Fibroblast of skin of left biceps (primary cell): ENCODE measurements at regions not wholly inside any gene's neighbourhood (a gene's known extent, or its start where the extent isn't known, plus 50 kb on each side); places are given as distances from the start of the nearest gene placed in this dataset.

Experiments
- DNase-seq, 2 experiments: peaks; one replicate each; pipeline ENCODE4 v3.0.0-alpha.2; 2013; ENCODE audit warnings: low read depth in 2 of 2

DNA sequence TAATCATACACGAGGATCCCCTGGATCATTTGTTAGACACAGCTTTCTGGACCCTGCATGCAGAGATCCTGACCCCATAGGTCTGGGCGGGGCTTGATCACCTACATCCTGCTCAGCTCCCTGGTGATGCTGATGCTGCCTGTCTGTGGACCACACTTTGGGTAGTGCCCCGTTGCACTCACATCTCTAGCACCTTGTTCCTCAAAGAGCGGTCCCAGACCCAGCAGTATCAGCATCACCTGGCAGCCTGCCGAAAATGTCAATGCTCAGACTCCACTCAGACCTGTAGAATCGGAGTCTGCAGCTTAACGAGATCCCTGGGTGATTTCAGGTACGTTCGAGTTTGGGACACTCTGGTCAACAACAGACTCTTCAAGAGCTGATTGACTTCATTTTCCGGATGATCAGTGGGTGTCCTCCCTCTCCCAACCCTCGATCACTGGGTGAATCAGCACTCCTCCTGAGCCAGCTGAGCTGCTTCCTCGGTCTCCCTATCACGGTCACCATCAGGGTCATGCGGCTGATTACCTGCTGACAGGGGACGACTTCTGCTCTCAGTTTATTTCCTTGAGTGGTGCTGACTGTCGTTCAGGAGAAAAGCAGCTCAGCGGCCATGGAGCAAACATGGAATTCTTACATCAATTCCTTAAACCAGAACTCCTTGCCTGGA, 150.6 kb upstream of the RAB12 start:
- no peak for DNase-seq

DNA sequence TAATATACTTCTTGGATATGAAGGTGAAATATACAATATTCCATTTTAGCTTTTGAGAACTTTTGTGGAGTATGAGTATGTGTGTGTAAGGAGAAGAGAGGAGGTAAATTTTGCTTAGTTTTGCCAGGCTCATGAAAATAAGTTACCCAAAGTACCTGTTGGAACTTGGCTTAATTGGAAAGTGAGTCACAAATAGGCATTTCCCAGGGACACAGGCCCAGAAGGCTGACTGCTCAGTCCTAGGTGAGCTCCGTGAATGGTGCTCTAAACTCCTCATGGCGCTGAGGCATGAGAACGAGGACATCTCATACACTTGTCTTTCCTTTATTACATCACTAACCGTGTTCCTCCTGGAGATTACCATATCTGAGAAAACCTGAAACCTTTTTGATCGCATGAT, 148.5 kb upstream of the RAB12 start:
- DNase-seq = no peak

DNA sequence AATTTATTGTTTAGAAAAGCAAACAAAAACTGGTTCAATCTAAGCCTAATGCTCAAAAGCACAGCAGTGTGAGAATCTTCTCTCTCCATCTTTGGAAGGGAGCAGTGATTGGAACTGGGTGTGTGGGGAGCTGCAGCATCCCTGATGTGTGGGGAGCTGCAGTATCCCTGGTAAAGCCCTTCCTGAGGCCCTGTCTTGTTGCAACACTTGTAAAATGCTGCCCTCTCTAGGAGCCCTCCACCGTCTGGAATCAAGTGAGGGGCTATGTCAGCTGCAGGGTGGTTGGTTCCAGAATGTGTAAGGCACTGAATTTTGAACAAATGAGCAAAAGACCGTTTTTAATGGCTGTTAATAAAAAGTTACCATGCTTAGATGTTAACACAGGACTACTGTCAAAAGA, 147.7 kb upstream of the RAB12 start:
- DNase-seq = no peak

DNA sequence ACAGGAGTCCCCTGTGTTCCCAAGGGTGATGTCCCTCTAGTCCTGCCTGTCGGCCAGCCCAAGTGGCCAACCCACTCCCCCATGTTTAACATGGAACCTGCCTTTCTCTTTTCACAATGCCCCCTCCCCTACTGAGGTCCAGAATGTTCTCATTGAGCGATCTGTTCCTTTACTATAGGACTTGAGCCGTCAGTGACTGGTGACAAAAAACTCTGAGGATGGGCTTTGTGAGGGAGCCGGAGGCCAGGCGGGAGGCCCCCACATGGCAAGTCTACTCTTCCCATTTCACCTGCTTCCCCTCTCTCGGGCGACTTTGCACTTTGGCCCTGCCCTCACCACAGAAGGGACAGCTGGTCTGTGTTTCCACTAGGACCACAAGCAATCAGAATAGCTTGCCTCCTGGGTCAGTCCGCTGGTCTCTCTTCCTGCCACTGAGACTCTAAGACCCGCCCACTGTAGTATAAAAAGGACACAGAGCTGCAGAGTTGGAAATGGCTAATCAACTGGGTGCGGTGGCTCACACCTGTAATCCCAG, 146.5 kb upstream of the RAB12 start:
- DNase-seq = no peak

DNA sequence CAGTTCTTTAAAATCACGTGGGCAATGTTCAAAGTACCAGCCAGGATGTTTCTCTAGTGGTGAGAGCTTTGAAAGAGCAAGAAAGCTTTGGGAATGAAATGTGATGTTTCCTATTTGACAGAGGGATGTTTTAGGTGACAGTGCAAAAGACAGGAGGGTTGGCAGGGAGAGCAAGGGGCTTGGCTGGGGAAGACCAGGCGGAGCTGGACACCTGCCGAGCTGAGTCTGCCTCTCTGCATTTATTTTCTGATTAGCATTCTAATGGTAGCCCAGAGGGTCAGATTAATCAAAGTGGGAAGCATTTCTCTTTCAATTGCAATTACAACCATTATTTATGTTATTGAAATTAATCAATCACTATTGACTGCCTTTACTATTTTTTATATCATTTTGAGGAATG, 145.4 kb upstream of the RAB12 start:
- no peak for DNase-seq

DNA sequence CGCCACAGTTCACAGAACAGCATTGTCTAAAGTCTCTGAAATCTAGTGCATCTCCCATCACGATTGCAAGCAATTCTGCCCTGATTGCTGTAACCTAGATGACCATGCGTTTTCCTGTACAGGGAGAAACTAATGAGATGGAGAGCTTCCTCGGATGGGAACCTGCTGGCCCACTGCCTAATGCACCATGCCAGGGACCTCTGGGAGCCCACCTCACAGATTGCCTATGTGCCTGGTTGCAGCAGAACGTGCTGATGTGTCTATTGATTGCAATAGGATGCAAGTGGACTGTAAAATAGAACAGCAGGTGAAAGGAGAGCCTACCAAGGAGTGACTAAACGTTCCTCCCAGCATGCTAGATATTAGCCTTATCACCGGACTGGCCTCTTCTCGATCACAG, 141.0 kb upstream of the RAB12 start:
- DNase-seq = no peak

DNA sequence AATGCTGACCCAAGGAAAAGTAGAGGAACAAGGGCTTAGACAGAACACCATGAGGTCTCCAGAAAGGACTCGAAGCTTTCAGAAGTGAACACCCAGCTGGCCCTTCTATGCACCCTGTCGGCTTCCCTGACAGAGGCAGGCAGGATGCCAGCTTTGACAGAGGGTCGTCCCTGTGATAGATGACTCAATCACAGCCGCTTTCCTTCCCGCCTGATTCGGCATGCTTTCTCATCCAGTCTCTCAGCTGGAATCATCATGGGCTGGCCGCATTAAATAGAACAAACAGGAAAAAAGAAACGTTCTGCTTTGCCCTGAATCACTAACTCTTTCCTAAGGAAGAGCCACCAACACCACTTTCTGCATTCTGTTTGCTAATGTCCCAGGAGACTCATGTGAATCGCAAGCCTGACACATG, 140.3 kb upstream of the RAB12 start:
- peak in 1 of 2 experiments; percentile 6 for DNase-seq

DNA sequence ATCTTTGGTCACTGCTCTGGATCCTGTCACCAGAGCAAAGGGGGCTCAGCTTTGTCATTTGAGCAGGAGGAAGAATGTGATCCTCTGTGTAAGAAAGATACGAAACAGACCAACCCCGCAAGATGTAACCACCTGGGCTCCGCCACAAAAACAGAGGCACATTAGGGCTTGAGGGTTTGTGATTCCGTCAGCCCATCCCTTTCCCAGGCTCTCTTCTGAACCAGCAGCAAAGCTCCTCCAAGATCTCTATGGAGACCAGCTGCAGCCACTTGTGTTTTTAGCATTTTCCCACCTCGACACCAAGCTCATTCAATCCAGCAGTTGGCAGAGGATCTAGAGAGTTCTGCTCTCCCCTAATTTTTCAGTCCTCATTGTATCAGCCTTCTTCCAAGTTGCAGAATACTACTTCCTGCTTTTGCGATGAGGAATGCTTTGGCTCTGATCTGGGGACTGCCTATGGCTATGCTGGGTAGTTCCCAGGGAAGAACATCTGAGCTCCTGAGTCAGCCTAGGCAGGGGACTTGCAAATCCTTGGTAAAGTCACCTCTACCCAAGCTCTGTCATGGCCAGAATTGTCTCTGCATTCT, 139.6 kb upstream of the RAB12 start:
- no peak for DNase-seq

DNA sequence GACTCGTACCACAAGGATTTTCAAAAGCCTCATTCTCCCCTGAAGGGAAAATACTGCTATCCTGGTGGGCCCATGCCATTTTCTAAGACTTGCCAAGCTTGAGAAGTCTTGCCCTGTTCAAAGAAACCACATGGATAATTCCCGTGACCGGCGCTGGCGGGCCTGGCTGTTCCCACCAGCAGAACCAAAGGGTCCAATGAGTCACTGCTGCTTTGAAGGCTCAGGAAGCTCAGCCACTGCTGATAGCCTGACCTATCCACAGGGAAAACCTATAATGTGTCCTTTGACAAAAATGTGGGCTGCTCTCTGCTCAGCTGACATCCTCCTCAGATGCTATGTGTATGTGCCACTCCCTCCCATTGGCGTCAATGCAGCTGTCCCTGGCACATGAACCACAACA, 137.9 kb upstream of the RAB12 start:
- DNase-seq = no peak

DNA sequence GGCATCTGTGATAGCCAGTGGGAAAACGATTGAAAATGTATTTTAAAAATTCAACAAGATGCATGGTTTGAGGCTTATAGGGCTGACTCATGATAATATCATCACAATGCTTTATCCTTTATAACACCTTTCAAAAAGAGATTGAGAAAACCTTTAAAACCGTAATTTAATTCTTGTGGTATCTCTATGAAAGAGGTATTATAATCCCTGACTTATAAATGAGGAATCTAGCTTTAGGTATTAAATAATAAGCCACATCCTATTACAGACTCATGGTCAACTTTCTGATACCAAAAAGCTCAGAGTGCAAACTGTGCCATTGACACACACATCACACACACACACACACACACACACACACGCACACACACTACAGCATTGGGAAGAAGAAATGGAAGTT, 134.6 kb upstream of the RAB12 start:
- DNase-seq = no peak

DNA sequence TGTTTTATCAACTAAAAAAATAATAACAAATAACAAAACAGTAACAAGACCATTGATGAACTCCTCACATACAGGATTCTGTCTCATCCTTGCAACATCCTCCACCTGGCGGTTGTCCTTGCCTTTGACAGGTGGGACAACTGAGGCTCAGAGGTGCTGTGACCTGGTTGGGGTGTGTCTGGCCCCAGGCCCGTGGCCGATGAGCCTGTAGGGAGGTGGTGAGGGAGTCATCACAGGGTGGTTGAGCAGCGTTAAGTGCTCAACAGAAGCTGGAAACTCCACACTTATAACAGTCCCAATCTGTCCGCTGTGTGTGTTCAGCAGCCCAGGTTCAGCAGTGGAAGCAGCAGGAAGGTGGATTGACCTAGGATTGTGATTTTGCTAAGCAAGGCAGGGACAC, 131.6 kb upstream of the RAB12 start:
- DNase-seq = no peak

DNA sequence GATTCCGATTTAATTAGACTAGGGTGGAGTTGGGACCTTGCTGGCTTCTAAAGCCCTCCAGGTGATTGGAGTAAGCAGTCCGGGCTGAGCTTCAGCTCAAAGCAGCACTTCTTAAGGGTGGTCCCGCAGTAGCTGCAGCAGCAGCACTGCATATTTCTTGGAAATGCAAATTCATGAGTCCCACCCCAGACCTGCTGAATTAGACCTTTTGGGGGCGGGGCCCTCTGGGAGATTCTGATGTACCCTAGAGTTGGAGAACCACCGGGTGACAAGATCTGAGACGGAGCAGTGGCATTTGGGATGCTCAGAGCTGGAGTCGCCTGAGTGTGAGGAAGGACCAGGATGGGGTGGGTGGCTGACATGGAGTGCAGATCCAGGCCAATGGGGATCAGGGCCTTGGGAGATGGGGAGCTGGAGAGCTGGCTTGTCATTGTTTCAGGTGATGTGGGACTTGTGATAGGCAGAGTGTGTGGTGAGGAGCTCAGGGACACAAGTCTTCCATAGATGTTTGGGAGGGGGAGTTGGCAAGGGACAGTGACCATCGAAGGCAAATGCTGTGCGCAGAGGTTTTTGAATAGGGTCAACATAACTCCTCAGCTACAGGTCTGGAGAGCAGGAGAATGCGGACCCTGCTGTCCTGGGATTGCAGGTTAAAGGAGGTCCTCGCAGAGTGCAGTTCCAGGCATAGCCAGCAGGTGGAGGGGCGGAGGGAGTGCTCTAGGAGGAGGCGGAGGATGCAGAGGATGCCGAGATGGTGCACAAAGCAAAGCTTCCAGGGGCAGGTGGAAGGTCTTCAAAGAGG, 130.9 kb upstream of the RAB12 start:
- DNase-seq = peak in 1 of 2 experiments; percentile 5

DNA sequence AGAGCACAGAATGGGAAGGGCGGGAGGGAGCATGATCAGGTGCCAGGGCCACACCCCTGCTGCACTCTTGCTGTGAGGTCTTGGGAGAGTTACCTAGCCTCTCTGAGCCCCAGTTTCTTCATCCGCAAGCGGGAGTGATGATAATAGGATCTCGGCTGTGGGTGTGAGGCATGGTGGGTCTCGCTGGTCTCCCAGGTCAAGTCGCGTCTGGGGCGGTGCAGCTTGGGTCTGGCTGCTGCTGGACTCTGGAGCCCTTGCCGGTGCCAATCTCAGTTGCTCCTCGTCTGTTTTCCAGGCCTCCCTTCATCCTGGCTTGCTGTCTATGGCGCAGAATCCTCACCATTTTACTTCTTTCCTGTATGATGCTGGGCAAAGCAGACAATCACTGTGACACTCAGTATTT, 130.3 kb upstream of the RAB12 start:
- DNase-seq = no peak

DNA sequence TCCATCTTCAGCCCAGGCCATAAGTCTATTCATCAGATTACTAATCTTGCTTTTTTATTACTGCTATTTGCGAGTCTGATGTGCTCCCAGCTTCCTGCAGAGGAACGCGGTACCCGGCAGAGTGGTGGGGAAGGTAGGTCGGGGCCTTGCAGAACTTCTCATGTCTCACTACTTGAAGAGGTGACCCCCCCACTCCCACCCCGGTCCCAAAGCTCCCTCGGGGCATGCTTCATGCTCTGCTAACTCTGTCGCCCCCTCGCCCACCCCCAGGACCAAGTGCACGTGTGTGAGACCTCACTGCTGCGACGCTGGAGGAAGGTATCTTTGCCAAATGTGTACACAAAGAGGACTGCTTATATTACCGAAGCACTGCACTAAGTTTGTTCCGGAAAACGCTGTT, 129.4 kb upstream of the RAB12 start:
- DNase-seq = no peak

DNA sequence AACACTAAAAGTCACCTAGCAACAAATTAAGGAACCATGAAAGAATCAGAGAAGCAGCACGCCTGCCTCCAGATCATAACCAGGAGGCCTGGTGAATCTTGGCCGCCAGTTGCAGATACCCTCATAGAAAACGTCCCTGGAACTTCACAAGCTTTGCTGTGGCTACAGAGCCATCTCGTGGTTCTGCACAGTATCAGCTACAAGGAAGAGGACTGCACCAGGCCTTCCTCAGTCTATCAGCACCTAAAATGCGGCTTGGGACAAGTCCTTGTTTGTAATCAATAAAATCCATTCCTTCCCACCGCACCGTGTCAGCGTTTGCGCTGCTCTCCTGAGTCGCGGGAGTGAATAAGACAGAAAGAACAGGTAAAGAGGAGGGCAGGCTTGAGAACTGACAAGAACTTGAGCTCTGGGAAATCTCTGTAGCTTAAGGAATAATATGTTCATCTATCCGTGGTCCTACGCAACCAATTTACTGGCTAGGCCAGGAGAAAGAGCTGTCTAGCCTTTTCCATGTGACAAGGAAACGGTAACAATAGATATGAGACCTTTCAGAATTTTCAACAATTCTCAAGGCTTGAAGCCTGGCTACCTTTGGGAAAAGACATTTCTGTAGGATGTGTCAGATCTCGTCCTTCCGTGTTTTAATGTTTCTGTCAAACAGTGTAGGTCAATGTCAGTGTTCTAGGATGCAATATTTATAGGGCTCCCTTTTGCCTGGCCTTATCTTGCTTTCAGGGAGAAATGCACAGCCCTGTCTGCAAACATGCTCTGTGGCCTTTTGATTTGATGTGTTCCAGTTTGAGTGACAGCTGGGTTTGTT, 128.5 kb upstream of the RAB12 start:
- peak; percentile 13 to 14 for DNase-seq

DNA sequence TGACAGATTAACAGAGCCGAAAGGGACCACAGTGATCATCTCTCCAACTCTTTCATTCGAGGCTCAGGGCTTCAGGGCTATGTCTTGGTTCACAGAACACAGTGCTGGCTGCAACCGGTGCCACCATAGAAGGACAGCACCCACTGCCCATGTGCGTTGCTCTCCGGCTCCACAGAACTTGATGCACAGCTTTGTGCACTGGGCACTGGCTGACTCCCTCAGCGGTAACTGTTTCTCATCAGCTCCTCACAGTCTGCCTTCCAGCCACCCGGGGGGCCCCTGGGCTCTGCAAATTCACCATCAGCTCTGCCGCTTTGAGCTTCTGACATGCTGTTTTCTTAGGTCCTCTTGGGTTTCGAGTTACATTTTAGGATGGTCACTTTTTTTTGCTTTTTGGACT, 124.3 kb upstream of the RAB12 start:
- no peak for DNase-seq

DNA sequence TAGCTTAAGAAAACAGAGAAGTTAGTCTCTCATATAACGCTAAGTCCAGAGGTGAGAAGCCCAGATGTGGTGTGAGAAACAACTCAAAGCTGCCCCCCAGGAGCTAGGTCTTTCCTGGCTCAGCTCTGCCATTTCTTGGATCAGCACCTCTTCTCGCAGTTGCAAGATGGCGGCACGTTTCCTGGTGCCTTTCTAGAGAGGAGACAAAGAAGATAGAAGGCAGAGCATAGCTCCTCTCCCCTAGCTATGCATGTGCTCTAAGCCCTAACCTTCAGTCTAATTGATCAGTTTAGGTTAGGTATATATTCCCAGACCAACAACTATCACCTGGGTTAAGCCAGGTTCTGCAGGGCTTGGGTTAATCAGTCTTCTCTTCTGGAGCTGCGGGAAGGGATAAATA, 119.5 kb upstream of the RAB12 start:
- no peak for DNase-seq

DNA sequence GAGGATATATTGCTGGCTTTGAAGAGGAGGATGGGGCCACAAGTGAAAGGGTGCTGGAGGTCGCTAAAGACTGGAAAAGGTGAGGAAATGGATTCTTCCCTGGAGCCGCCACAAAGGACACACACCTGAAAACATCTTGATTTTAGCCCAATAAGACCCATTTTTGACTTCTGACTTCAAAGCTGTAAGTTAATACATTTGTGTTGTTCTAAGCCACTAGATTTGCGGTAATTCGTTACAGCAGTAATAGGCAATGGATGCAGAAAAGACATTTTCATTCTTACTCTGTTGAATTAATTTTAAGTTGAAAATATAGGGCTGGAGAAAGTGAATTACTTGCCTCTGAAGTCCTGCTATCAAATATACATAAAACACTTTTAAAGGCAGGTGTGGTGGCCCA, 117.7 kb upstream of the RAB12 start:
- DNase-seq = no peak

DNA sequence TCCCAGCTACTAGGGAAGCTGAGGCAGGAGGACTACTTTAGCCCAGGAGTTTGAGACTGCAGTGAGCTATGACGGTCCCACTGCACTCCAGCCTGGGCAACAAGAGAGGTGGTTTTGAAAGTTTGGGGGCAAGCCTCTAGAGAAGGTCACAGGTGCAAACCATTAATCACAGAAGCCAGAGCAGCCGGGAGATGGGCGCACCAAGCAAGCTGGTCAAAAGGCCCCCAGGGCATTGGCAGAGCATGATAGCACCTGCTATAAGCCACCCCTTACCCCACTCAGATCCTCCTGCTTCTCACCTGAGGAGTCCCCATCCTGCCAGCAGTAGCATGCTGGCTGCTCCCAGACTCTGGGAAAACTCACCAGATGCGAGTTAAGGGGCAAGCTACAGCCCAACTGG, 116.1 kb upstream of the RAB12 start:
- DNase-seq = no peak

DNA sequence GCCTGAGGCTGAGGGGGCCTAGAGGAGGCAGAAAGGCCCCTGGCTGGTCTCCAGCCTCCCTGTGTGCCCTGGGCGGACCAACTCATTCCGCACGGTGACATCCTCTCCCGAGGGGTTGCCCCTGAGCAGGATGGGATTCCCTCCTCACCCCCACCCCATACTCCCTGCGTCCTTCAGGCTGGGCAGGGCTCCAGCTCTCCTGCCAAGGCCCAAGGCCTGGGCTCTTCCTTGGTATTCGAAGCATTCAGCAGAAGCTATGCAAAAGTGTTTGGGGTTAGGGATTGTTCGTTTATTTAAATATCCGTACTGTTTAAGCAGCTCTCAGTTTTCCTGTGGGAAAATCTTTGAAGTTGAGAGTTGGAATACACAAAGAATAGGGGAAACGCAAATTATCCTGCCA, 113.1 kb upstream of the RAB12 start:
- DNase-seq = no peak

DNA sequence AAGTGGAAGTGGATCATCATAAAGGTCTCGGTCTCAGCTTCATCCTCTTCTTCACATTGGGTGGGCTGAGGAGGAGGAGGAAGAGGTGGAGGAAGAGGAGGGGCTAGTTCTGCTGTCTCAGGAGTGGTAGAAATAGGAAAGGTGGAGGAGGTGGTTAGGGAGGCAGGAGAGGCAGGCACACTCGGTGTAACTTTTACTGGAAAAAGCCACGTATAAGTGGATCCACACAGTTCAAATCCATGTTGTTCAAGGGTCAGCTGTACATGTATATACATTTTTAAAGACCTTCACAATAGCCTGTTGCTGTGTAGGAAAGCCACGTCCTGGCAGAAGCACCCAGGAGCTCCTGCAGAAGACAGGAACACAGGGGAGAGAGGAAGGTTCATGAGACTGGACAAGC, 110.3 kb upstream of the RAB12 start:
- no peak for DNase-seq
